Loucy (cell line): ENCODE measurements at regions not wholly inside any gene's neighbourhood (a gene's known extent, or its start where the extent isn't known, plus 50 kb on each side); places are given as distances from the start of the nearest gene placed in this dataset.
A peak's percentile ranks its signal among the peaks of the same experiment; 100 is the strongest.

ENCODE experiments used
- H2AFZ ChIP-seq: fragments of 200-600 bp; sonication (generic); 2 replicates; pipeline ENCODE4 v1.6.0; 2016; ENCODE audit warnings: antibody characterized with exemption, mild to moderate bottlenecking, low read length, moderate library complexity
- H3F3A ChIP-seq: fragments of 200-600 bp; 2 replicates; pipeline ENCODE4 v1.6.0; 2016; ENCODE audit warnings: antibody characterized with exemption, low read depth, mild to moderate bottlenecking
- H3K27me3 ChIP-seq: fragments of 200-600 bp; sonication (generic); 2 replicates; pipeline ENCODE4 v1.6.1; 2014; ENCODE audit warnings: low read length, mild to moderate bottlenecking; ENCODE audit not compliant: insufficient read depth, poor library complexity, severe bottlenecking
- H3K36me3 ChIP-seq: fragments of 200-600 bp; sonication (generic); 2 replicates; pipeline ENCODE4 v1.6.1; 2016; ENCODE audit warnings: low read length; ENCODE audit not compliant: insufficient read depth
- H3K4me1 ChIP-seq: fragments of 200-600 bp; sonication (generic); 2 replicates; pipeline ENCODE4 v1.5.1; 2014; ENCODE audit warnings: low read length, mild to moderate bottlenecking; ENCODE audit not compliant: insufficient read depth, poor library complexity, severe bottlenecking
- H3K4me2 ChIP-seq: fragments of 200-600 bp; sonication (generic); 2 replicates; pipeline ENCODE4 v1.6.0; 2014; ENCODE audit warnings: antibody characterized with exemption, low read length, low read depth, mild to moderate bottlenecking; ENCODE audit not compliant: poor library complexity, severe bottlenecking
- H3K4me3 ChIP-seq: fragments of 200-600 bp; sonication (generic); 2 replicates; pipeline ENCODE4 v1.5.1; 2014; ENCODE audit warnings: low read length, mild to moderate bottlenecking, mixed read lengths; ENCODE audit not compliant: poor library complexity, severe bottlenecking
- H3K79me2 ChIP-seq: fragments of 200-600 bp; sonication (generic); 2 replicates; pipeline ENCODE4 v1.6.1; 2014; ENCODE audit warnings: low read length; ENCODE audit not compliant: insufficient read depth
- H3K9ac ChIP-seq: fragments of 200-600 bp; sonication (generic); 2 replicates; pipeline ENCODE4 v1.6.0; 2014; ENCODE audit warnings: mild to moderate bottlenecking, low read depth, low read length, moderate library complexity; ENCODE audit not compliant: poor library complexity, severe bottlenecking
- H3K9me2 ChIP-seq: fragments of 200-600 bp; sonication (generic); replicated peaks from 2 replicates; pipeline ENCODE4 v1.6.1; 2016; ENCODE audit warnings: low read depth, low read length, mixed read lengths
- H3K9me3 ChIP-seq: fragments of 200-600 bp; sonication (generic); 2 replicates; pipeline ENCODE4 v1.6.1; 2014; ENCODE audit warnings: mild to moderate bottlenecking, antibody characterized with exemption, low read length, low read depth; ENCODE audit not compliant: insufficient read depth
- H4K20me1 ChIP-seq: fragments of 200-600 bp; sonication (generic); 2 replicates; pipeline ENCODE4 v1.6.0; 2014; ENCODE audit warnings: antibody characterized with exemption, low read length, mild to moderate bottlenecking; ENCODE audit not compliant: insufficient read depth, poor library complexity, severe bottlenecking
- EZH2phosphoT487 ChIP-seq: fragments of 200-600 bp; IDR thresholded peaks from 2 replicates; pipeline ENCODE4 v1.6.1; 2018; ENCODE audit warnings: antibody characterized with exemption, mild to moderate bottlenecking, moderate library complexity, borderline replicate concordance
- TF ChIP-seq, protein P1 (sequence below): fragments of 200-600 bp; sonication (generic); conservative IDR thresholded peaks from 2 replicates; pipeline ENCODE4 v1.5.1; 2014; ENCODE audit warnings: mild to moderate bottlenecking, antibody characterized with exemption, low read length

GRCh38 chr14:45678163-45678562, 425.2 kb upstream of the MIS18BP1 start:
- H3K9me3 ChIP-seq, result no peaks in the 10 kb centered on the region
- no peaks in the 10 kb centered on the region for H3K36me3 ChIP-seq
- H3K4me1 ChIP-seq, result no peaks in the 10 kb centered on the region
- no peaks in the 10 kb centered on the region for H4K20me1 ChIP-seq
- no peaks in the 10 kb centered on the region for H3K9me2 ChIP-seq
- TF ChIP-seq, protein P1, sequence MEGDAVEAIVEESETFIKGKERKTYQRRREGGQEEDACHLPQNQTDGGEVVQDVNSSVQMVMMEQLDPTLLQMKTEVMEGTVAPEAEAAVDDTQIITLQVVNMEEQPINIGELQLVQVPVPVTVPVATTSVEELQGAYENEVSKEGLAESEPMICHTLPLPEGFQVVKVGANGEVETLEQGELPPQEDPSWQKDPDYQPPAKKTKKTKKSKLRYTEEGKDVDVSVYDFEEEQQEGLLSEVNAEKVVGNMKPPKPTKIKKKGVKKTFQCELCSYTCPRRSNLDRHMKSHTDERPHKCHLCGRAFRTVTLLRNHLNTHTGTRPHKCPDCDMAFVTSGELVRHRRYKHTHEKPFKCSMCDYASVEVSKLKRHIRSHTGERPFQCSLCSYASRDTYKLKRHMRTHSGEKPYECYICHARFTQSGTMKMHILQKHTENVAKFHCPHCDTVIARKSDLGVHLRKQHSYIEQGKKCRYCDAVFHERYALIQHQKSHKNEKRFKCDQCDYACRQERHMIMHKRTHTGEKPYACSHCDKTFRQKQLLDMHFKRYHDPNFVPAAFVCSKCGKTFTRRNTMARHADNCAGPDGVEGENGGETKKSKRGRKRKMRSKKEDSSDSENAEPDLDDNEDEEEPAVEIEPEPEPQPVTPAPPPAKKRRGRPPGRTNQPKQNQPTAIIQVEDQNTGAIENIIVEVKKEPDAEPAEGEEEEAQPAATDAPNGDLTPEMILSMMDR, result no peak; the same call in 1 of the 2 replicates
- TF ChIP-seq EZH2phosphoT487, result no peak
- H3F3A ChIP-seq, result no peaks in the 10 kb centered on the region
- H3K79me2 ChIP-seq, result no peaks in the 10 kb centered on the region
- no peak overlapping the region for H2AFZ ChIP-seq
- no peak overlapping the region for H3K9ac ChIP-seq
- H3K4me2 ChIP-seq, result no peak overlapping the region
- no peak overlapping the region for H3K4me3 ChIP-seq
- H3K27me3 ChIP-seq, result no peaks in the 10 kb centered on the region

DNA sequence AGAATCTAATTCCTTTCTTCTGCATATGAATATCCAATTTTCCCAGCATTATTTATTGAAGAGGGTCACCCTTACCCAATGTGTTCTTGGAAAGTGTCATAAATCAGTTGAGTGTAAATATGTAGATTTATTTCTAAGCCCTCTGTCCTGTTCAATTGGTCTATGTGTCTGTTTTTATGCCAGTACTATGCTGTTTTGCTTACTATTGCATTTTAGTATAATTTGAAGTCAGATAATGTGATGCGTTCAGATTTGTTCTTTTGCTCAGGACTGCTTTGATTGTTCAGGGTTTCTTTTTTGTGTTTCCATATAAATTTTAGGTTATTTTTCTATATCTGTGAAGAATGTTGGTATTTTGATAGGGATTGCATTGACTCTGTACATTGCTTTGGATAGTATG, 420.4 kb upstream of the MIS18BP1 start:
- no peaks in the 10 kb centered on the region for H3K9me2 ChIP-seq
- no peaks in the 10 kb centered on the region for H3K79me2 ChIP-seq
- H3K4me3 ChIP-seq, result no peak overlapping the region
- H4K20me1 ChIP-seq, result no peaks in the 10 kb centered on the region
- no peak for TF ChIP-seq EZH2phosphoT487
- TF ChIP-seq, protein P1, result no peak
- H3K27me3 ChIP-seq, result no peaks in the 10 kb centered on the region
- H3F3A ChIP-seq, result no peaks in the 10 kb centered on the region
- no peak overlapping the region for H3K9ac ChIP-seq
- no peaks in the 10 kb centered on the region for H3K9me3 ChIP-seq
- H3K36me3 ChIP-seq, result no peaks in the 10 kb centered on the region
- H3K4me2 ChIP-seq, result no peak overlapping the region
- H2AFZ ChIP-seq, result no peak overlapping the region
- no peaks in the 10 kb centered on the region for H3K4me1 ChIP-seq

DNA sequence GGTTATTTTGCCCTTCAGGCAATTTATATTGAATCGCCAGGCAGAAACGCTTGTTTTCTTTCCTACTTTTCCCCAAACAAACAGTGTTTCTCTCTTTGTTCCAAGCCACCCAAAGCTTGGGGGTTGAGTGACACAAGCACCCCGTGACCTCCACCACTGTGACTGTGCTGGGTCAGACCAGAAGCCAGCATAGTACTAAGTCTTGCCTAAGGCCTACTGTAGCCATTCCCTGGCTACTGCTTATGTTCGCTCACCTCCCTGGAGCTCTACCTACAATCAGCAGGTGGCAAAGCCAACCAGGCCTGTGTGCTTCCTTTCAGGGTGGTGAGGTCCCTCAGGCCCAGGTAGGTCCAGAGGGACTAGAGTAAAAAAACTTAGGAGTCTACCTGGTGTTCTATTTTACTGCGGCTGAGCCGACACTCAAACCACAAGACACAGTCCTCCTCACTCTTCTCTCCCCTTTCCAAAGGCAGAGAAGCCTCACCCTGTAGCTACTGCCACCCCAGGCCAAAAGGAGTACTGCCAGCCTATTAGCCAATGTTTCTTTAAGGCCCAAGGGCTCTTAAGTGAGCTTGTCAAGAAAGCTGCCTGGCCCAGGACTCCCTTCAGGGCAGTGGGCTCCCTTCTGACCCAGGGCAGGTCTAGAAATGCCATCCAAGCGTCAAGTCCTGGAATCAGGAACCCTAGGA, 411.8 kb upstream of the MIS18BP1 start:
- Histone ChIP-seq H3K27me3 (no peaks in the 10 kb centered on the region), H3K79me2 (no peaks in the 10 kb centered on the region), H3K9ac (no peak overlapping the region), H3K9me2 (no peaks in the 10 kb centered on the region), H3K4me2 (no peak overlapping the region), H3K4me1 (no peaks in the 10 kb centered on the region), H3K36me3 (no peaks in the 10 kb centered on the region), H3K9me3 (no peaks in the 10 kb centered on the region; the same call in 1 of the 2 replicates), H2AFZ (no peak overlapping the region), H3F3A (no peaks in the 10 kb centered on the region), H4K20me1 (no peaks in the 10 kb centered on the region), H3K4me3 (no peak overlapping the region)
- TF ChIP-seq, protein P1, result peak; percentile 44
- TF ChIP-seq EZH2phosphoT487, result no peak
